Neutrophil (primary cell): ENCODE measurements at regions not wholly inside any gene's neighbourhood (a gene's known extent, or its start where the extent isn't known, plus 50 kb on each side); places are given as distances from the start of the nearest gene placed in this dataset.

Source experiments
- H3K27ac ChIP-seq: fragments of 200-600 bp; sonication (generic); 2 replicates; pipeline ENCODE4 v1.5.1; 2016; ENCODE audit warnings: mild to moderate bottlenecking, moderate library complexity
- H3K27me3 ChIP-seq: fragments of 200-600 bp; sonication (generic); 2 replicates; pipeline ENCODE4 v1.6.0; 2016; ENCODE audit warnings: mild to moderate bottlenecking
- H3K36me3 ChIP-seq: fragments of 200-600 bp; sonication (generic); 2 replicates; pipeline ENCODE4 v1.5.1; 2017
- H3K4me1 ChIP-seq, 2 experiments: fragments of 200-600 bp in 1 of 2; sonication (generic) in 1 of 2; 1 replicate in 1 of 2; 2 replicates in 1 of 2; pipeline versions ENCODE4 v1.5.1 to v1.6.1; 2013 to 2016; ENCODE audit warnings: low read depth in 1 of 2, low read length in 1 of 2, mild to moderate bottlenecking in 1 of 2, moderate library complexity in 1 of 2; ENCODE audit not compliant: control insufficient read depth in 1 of 2, insufficient read depth in 1 of 2
- H3K4me3 ChIP-seq, 2 experiments: fragments of 200-600 bp in 1 of 2; sonication (generic) in 1 of 2; 1 replicate in 1 of 2; 2 replicates in 1 of 2; pipeline ENCODE4 v1.5.1; 2013 to 2016; ENCODE audit warnings: low read depth in 1 of 2, low read length in 1 of 2, mild to moderate bottlenecking in 1 of 2, moderate library complexity in 1 of 2
- H3K9me3 ChIP-seq: fragments of 200-600 bp; sonication (generic); 2 replicates; pipeline ENCODE4 v1.5.1; 2016
- CTCF ChIP-seq: fragments of 200-600 bp; sonication (generic); IDR thresholded peaks from 2 replicates; pipeline ENCODE4 v1.5.1; 2016; ENCODE audit warnings: antibody characterized with exemption

- Histone ChIP-seq H3K27ac (peak overlapping the region; percentile 13), H3K9me3 (no peaks in the 10 kb centered on the region), H3K4me3 (no peak overlapping the region), H3K36me3 (no peaks in the 10 kb centered on the region), H3K4me1 (peaks cover 63 to 73% of the 10 kb centered on the region in 2 experiments), H3K27me3 (no peaks in the 10 kb centered on the region)
- no peak for TF ChIP-seq CTCF
Observed at GRCh38 chr12:111175396-111176094, 193.3 kb downstream of the PHETA1 start.

GRCh38 chr12:111174961-111175345 is 193.9 kb downstream of the PHETA1 start:
- peak overlapping the region; percentile 19 for H3K27ac ChIP-seq
- H3K4me3 ChIP-seq: no peak overlapping the region
- no peaks in the 10 kb centered on the region for H3K9me3 ChIP-seq
- peaks cover 63 to 71% of the 10 kb centered on the region in 2 experiments for H3K4me1 ChIP-seq
- H3K27me3 ChIP-seq: no peaks in the 10 kb centered on the region
- no peak for TF ChIP-seq CTCF
- no peaks in the 10 kb centered on the region for H3K36me3 ChIP-seq

GRCh38 chr12:111174251-111174960 is 194.5 kb downstream of the PHETA1 start:
- H3K27me3 ChIP-seq: no peaks in the 10 kb centered on the region
- H3K36me3 ChIP-seq: no peaks in the 10 kb centered on the region
- no peaks in the 10 kb centered on the region for H3K9me3 ChIP-seq
- H3K4me1 ChIP-seq: peaks cover 62 to 71% of the 10 kb centered on the region in 2 experiments
- peak overlapping the region; percentile 19 for H3K27ac ChIP-seq
- H3K4me3 ChIP-seq: no peak overlapping the region
- TF ChIP-seq CTCF: no peak

GRCh38 chr12:111173836-111174235 is 195.1 kb downstream of the PHETA1 start:
- Histone ChIP-seq H3K27ac (peak overlapping the region; percentile 19), H3K9me3 (no peaks in the 10 kb centered on the region), H3K4me1 (peaks cover 56 to 66% of the 10 kb centered on the region in 2 experiments), H3K4me3 (no peak overlapping the region), H3K36me3 (no peaks in the 10 kb centered on the region), H3K27me3 (no peaks in the 10 kb centered on the region)
- no peak for TF ChIP-seq CTCF

GRCh38 chr12:111173391-111173790 is 195.5 kb downstream of the PHETA1 start:
- Histone ChIP-seq H3K27ac (no peak overlapping the region), H3K36me3 (no peaks in the 10 kb centered on the region), H3K4me1 (peaks cover 55 to 63% of the 10 kb centered on the region in 2 experiments), H3K9me3 (no peaks in the 10 kb centered on the region), H3K27me3 (no peaks in the 10 kb centered on the region), H3K4me3 (no peak overlapping the region)
- no peak for TF ChIP-seq CTCF
